Lung (tissue), 11 donors: ENCODE measurements at regions not wholly inside any gene's neighbourhood (a gene's known extent, or its start where the extent isn't known, plus 50 kb on each side); places are given as distances from the start of the nearest gene placed in this dataset.
"Not testable (repeated sequence)": the region's sequence is repeated elsewhere in the genome, so short reads cannot be mapped to it uniquely, and the experiment has no call there.

Experiments used
- ATAC-seq: fragments of 200-7000 bp; cut with Tn5 transposase; one replicate; pipeline ENCODE4 v1.9.1; 2020; ENCODE audit warnings: moderate number of reproducible peaks; ENCODE audit not compliant: insufficient read depth, low FRiP score
- DNase-seq, 3 donors: peaks; one replicate each; pipeline ENCODE4 v3.0.0-alpha.2; 2013 to 2017
- H3K27ac ChIP-seq, 2 donors: one replicate each; pipeline ENCODE4 v1.5.1; 2013; ENCODE audit warnings: mild to moderate bottlenecking in 2 of 2, moderate library complexity in 2 of 2, control low read depth in 1 of 2, inconsistent platforms in 1 of 2, low read depth in 1 of 2, low read length in 1 of 2
- H3K27me3 ChIP-seq, 3 donors: one replicate each; pipeline ENCODE4 v1.5.1; 2013; ENCODE audit warnings: low read length in 2 of 3; ENCODE audit not compliant: control insufficient read depth in 3 of 3, insufficient read depth in 3 of 3
- H3K36me3 ChIP-seq, 4 donors: one replicate each; pipeline ENCODE4 v1.5.1; 2013; ENCODE audit warnings: low read length in 4 of 4, mild to moderate bottlenecking in 1 of 4, moderate library complexity in 1 of 4; ENCODE audit not compliant: control insufficient read depth in 4 of 4, insufficient read depth in 4 of 4
- H3K4me1 ChIP-seq, 5 donors: one replicate each; pipeline ENCODE4 v1.5.1; 2013; ENCODE audit warnings: low read length in 5 of 5, mild to moderate bottlenecking in 2 of 5, moderate library complexity in 1 of 5; ENCODE audit not compliant: control insufficient read depth in 5 of 5, insufficient read depth in 5 of 5
- H3K4me3 ChIP-seq: one replicate; pipeline ENCODE4 v1.5.1; 2013; ENCODE audit warnings: mild to moderate bottlenecking, control low read depth, moderate library complexity
- H3K9ac ChIP-seq, 2 donors: one replicate each; pipeline ENCODE4 v1.5.1; 2013; ENCODE audit warnings: low read length in 2 of 2, control low read depth in 1 of 2; ENCODE audit not compliant: insufficient read depth in 1 of 2
- H3K9me3 ChIP-seq, 4 donors: one replicate each; pipeline ENCODE4 v1.5.1; 2013; ENCODE audit warnings: low read length in 3 of 4, mild to moderate bottlenecking in 1 of 4, moderate library complexity in 1 of 4; ENCODE audit not compliant: control insufficient read depth in 4 of 4, insufficient read depth in 3 of 4
- CTCF ChIP-seq: IDR thresholded peaks from 2 replicates; pipeline ENCODE4 v1.5.1; 2012; ENCODE audit warnings: mild to moderate bottlenecking; ENCODE audit errors: control extremely low read depth, extremely low read depth
- WGBS, 2 donors: extraction: QIAGEN DNeasy Blood & Tissue Kit; methylation state at CpG; one replicate each; pipeline ENCODE4 v1.1.7; 2013; 5-methylcytosine and 5-hydroxymethylcytosine counted together
- donor health status: control.
- donor health status: control.
- donor health status: Bipolar disorder and iron deficiency.
- donor health status: healthy.
- donor health status: DM: yes; HTN: yes; CAD: no.

GRCh38 chr11:71131861-71132260 is 120.5 kb downstream of the SHANK2 start:
- Histone ChIP-seq H3K27me3 (no peaks in the 10 kb centered on the region), H3K27ac (no peak overlapping the region), H3K36me3 (no peaks in the 10 kb centered on the region), H3K9ac (no peak overlapping the region), H3K9me3 (peaks cover 0 to 2% (median 0%) of the 10 kb centered on the region in 4 donors), H3K4me3 (no peak overlapping the region), H3K4me1 (no peaks in the 10 kb centered on the region)
- TF ChIP-seq CTCF, result no peak
- ATAC-seq (no peak), DNase-seq (no peak)
- WGBS, 2 donors, result 72 to 75% methylated on average over 15 of the region's 15 CpGs

GRCh38 chr11:71130106-71130505 is 122.3 kb downstream of the SHANK2 start:
- H3K4me3 ChIP-seq, result no peak overlapping the region
- no peak overlapping the region for H3K9ac ChIP-seq
- ATAC-seq, result no peak
- no peak for DNase-seq
- TF ChIP-seq CTCF, result no peak
- H3K27ac ChIP-seq, result no peak overlapping the region
- no peaks in the 10 kb centered on the region for H3K4me1 ChIP-seq
- no peaks in the 10 kb centered on the region for H3K27me3 ChIP-seq
- WGBS, 2 donors, result 89 to 93% methylated on average over 8 of the region's 8 CpGs
- no peaks in the 10 kb centered on the region for H3K36me3 ChIP-seq
- H3K9me3 ChIP-seq, result no peaks in the 10 kb centered on the region

- no peaks in the 10 kb centered on the region for H3K9me3 ChIP-seq
- no peaks in the 10 kb centered on the region for H3K27me3 ChIP-seq
- H3K27ac ChIP-seq, result no peak overlapping the region
- H3K9ac ChIP-seq, result no peak overlapping the region
- WGBS, 2 donors, result 92 to 97% methylated on average over 5 of the region's 5 CpGs
- TF ChIP-seq CTCF, result no peak
- no peaks in the 10 kb centered on the region for H3K36me3 ChIP-seq
- no peak overlapping the region for H3K4me3 ChIP-seq
- H3K4me1 ChIP-seq, result no peaks in the 10 kb centered on the region
- ATAC-seq (no peak), DNase-seq (no peak)
These were observed 122.8 kb downstream of the SHANK2 start for GRCh38 chr11:71129624-71130023.

- no peak for DNase-seq
- Histone ChIP-seq H3K4me1 (no peaks in the 10 kb centered on the region), H3K9me3 (no peaks in the 10 kb centered on the region), H3K4me3 (no peak overlapping the region), H3K27ac (no peak overlapping the region), H3K36me3 (no peaks in the 10 kb centered on the region), H3K9ac (no peak overlapping the region), H3K27me3 (no peaks in the 10 kb centered on the region)
- no peak for ATAC-seq
- TF ChIP-seq CTCF, result no peak
- 89 to 92% methylated on average over 11 of the region's 11 CpGs for WGBS, 2 donors
These were observed 124.6 kb downstream of the SHANK2 start for GRCh38 chr11:71127806-71128205.

GRCh38 chr11:71126401-71126800 is 126.0 kb downstream of the SHANK2 start:
- not testable (repeated sequence) for ATAC-seq, H3K27ac ChIP-seq, H3K9ac ChIP-seq, H3K4me1 ChIP-seq, H3K4me3 ChIP-seq, H3K9me3 ChIP-seq, H3K36me3 ChIP-seq, DNase-seq, H3K27me3 ChIP-seq
- WGBS, 2 donors, result 72 to 73% methylated on average over 5 of the region's 5 CpGs
